ENCODE measurements at regions not wholly inside any gene's neighbourhood (a gene's known extent, or its start where the extent isn't known, plus 50 kb on each side); places are given as distances from the start of the nearest gene placed in this dataset.

- no peak overlapping the region for H3K4me3 ChIP-seq (ENCODE audit: low read depth in 1 of 3, low read length in 3 of 3)
- no peaks in the 10 kb centered on the region for H3K27me3 ChIP-seq (ENCODE audit: control insufficient read depth in 4 of 4, insufficient read depth in 4 of 4, low read length in 3 of 4)
These were observed 159.8 kb downstream of the SLITRK1 start for GRCh38 chr13:83722443-83722842.

GRCh38 chr13:83716121-83716520 lies 166.2 kb downstream of the SLITRK1 start:
- 86% methylated on average over 6 of the region's 6 CpGs for WGBS
- Histone ChIP-seq H3K27ac (ENCODE audit: low read depth in 1 of 2, low read length in 2 of 2) (no peak overlapping the region), H3K9me3 (ENCODE audit: control insufficient read depth in 4 of 4, low read length in 3 of 4) (no peaks in the 10 kb centered on the region), H3K9ac (ENCODE audit: low read depth in 1 of 2, low read length in 2 of 2) (no peak overlapping the region), H3K4me3 (ENCODE audit: low read depth in 1 of 3, low read length in 3 of 3) (no peak overlapping the region), H3K36me3 (ENCODE audit: control insufficient read depth in 4 of 4, insufficient read depth in 3 of 4, low read depth in 1 of 4, low read length in 3 of 4) (no peaks in the 10 kb centered on the region), H3K27me3 (ENCODE audit: control insufficient read depth in 4 of 4, insufficient read depth in 4 of 4, low read length in 3 of 4) (no peaks in the 10 kb centered on the region), H3K4me1 (ENCODE audit: control insufficient read depth in 4 of 4, insufficient read depth in 4 of 4, low read length in 3 of 4) (no peaks in the 10 kb centered on the region)
- no peak for DNase-seq (ENCODE audit: low spot score)
- no peak for TF ChIP-seq RAD21 (IDR thresholded peaks at IDR 0.05)
- TF ChIP-seq MAX (IDR thresholded peaks at IDR 0.05), result no peak
- no peak for TF ChIP-seq ZBTB33 (IDR thresholded peaks at IDR 0.05)
- no peak for TF ChIP-seq ATF3 (IDR thresholded peaks at IDR 0.05)
- no peak for TF ChIP-seq FOXA2 (IDR thresholded peaks at IDR 0.05)
- TF ChIP-seq GABPA (IDR thresholded peaks at IDR 0.05 in 1 of 2, conservative IDR thresholded peaks at IDR 0.05 in 1 of 2), result no peak
- TF ChIP-seq FOXA1 (IDR thresholded peaks at IDR 0.05), result no peak

More at GRCh38 chr13:83722443-83722842, 159.8 kb downstream of the SLITRK1 start:
- Histone ChIP-seq H3K9ac (ENCODE audit: low read depth in 1 of 2, low read length in 2 of 2) (no peak overlapping the region), H3K27ac (ENCODE audit: low read depth in 1 of 2, low read length in 2 of 2) (no peak overlapping the region), H3K36me3 (ENCODE audit: control insufficient read depth in 4 of 4, insufficient read depth in 3 of 4, low read depth in 1 of 4, low read length in 3 of 4) (no peaks in the 10 kb centered on the region), H3K9me3 (ENCODE audit: control insufficient read depth in 4 of 4, low read length in 3 of 4) (no peaks in the 10 kb centered on the region), H3K4me1 (ENCODE audit: control insufficient read depth in 4 of 4, insufficient read depth in 4 of 4, low read length in 3 of 4) (no peaks in the 10 kb centered on the region)
- TF ChIP-seq JUND (IDR thresholded peaks at IDR 0.05) (no peak), ATF3 (IDR thresholded peaks at IDR 0.05) (no peak), HNF4A (conservative IDR thresholded peaks at IDR 0.05) (no peak), RXRA (IDR thresholded peaks at IDR 0.05) (no peak), SP1 (IDR thresholded peaks at IDR 0.05) (no peak), TAF1 (conservative IDR thresholded peaks at IDR 0.05) (no peak), RAD21 (IDR thresholded peaks at IDR 0.05) (no peak), GABPA (IDR thresholded peaks at IDR 0.05 in 1 of 2, conservative IDR thresholded peaks at IDR 0.05 in 1 of 2) (no peak), NR2F2 (IDR thresholded peaks at IDR 0.05) (no peak), REST (IDR thresholded peaks at IDR 0.05) (no peak), FOXA1 (IDR thresholded peaks at IDR 0.05) (no peak), MAX (IDR thresholded peaks at IDR 0.05) (no peak), HNF4G (IDR thresholded peaks at IDR 0.05) (no peak), EGR1 (IDR thresholded peaks at IDR 0.05; ENCODE audit: low read depth in 2 of 2) (no peak), ZBTB33 (IDR thresholded peaks at IDR 0.05) (no peak), YY1 (IDR thresholded peaks at IDR 0.05) (no peak)
- DNase-seq (ENCODE audit: low spot score), result no peak
- 85% methylated on average over 2 of the region's 2 CpGs for WGBS
